WERI-Rb-1 (cell line): ENCODE measurements at regions not wholly inside any gene's neighbourhood (a gene's known extent, or its start where the extent isn't known, plus 50 kb on each side); places are given as distances from the start of the nearest gene placed in this dataset.

ENCODE experiments used
- DNase-seq: peaks from one replicate; pipeline ENCODE4 v3.0.0-alpha.2; 2020
- H3K27ac ChIP-seq: fragments of 250-450 bp; sonication (Bioruptor Pico); 2 replicates; pipeline ENCODE4 v1.5.1; 2020; ENCODE audit warnings: mild to moderate bottlenecking, moderate library complexity
- H3K27me3 ChIP-seq: fragments of 250-450 bp; sonication (Bioruptor Pico); 2 replicates; pipeline ENCODE4 v1.5.1; 2021; ENCODE audit warnings: mild to moderate bottlenecking, low read depth, moderate library complexity; ENCODE audit not compliant: insufficient read depth, severe bottlenecking
- H3K36me3 ChIP-seq: fragments of 250-450 bp; sonication (Bioruptor Pico); 2 replicates; pipeline ENCODE4 v1.5.1; 2020; ENCODE audit warnings: mild to moderate bottlenecking, moderate library complexity
- H3K4me3 ChIP-seq: 2 replicates; pipeline ENCODE4 v1.5.1; 2011; ENCODE audit warnings: low read depth, mild to moderate bottlenecking, control low read depth, low read length
- H3K9me3 ChIP-seq: fragments of 250-450 bp; sonication (Bioruptor Pico); 2 replicates; pipeline ENCODE4 v1.5.1; 2021; ENCODE audit warnings: mild to moderate bottlenecking, moderate library complexity; ENCODE audit not compliant: severe bottlenecking
- TF ChIP-seq, protein P1 (sequence below): IDR thresholded peaks from 2 replicates; pipeline ENCODE4 v1.5.1; 2011; ENCODE audit warnings: low read depth, mild to moderate bottlenecking, control low read depth, inconsistent platforms, low read length

DNA sequence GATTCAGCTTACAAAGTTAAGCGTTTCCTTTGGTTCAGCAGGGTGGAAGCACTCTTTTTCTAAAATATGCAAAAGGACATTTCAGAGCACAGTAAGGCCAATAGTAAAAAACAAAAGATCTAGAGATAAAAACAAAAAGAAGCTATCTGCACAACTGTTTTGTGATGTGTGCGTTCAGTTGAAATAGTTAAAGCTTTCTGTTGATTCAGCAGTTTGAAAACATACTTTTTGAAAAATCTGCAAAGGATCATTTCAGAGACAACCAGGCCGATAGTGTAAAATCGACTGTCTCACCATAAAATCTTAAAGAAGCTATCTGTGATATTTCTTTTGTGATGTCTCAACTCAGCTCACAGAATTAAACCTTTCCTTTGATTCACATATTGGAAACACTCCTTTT, 300.0 kb upstream of the ALG10B start:
- Histone ChIP-seq H3K4me3 (no peak overlapping the region), H3K27ac (no peak overlapping the region), H3K27me3 (no peaks in the 10 kb centered on the region), H3K9me3 (no peaks in the 10 kb centered on the region), H3K36me3 (no peaks in the 10 kb centered on the region)
- TF ChIP-seq, protein P1, sequence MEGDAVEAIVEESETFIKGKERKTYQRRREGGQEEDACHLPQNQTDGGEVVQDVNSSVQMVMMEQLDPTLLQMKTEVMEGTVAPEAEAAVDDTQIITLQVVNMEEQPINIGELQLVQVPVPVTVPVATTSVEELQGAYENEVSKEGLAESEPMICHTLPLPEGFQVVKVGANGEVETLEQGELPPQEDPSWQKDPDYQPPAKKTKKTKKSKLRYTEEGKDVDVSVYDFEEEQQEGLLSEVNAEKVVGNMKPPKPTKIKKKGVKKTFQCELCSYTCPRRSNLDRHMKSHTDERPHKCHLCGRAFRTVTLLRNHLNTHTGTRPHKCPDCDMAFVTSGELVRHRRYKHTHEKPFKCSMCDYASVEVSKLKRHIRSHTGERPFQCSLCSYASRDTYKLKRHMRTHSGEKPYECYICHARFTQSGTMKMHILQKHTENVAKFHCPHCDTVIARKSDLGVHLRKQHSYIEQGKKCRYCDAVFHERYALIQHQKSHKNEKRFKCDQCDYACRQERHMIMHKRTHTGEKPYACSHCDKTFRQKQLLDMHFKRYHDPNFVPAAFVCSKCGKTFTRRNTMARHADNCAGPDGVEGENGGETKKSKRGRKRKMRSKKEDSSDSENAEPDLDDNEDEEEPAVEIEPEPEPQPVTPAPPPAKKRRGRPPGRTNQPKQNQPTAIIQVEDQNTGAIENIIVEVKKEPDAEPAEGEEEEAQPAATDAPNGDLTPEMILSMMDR: no peak
- DNase-seq: no peak

DNA sequence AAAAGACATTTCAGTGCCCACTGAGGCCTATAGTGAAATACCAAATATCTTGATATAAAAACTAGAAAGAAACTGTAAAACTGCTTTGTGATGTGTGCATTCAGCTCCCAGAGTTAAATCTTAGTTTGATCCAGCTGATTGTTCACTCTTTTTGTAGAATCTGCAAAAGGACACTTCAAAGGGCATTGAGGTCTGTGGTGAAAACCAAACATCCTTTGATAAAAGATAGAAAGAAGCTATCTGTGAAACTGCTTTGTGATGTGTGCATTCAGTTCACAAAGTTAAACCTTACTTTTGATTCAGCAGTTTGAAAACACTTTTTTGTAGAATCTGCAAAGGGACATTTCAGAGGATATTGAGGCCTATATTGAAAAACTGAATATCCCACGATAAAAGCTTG, 290.7 kb upstream of the ALG10B start:
- no peaks in the 10 kb centered on the region for H3K36me3 ChIP-seq
- DNase-seq: no peak
- no peak overlapping the region for H3K27ac ChIP-seq
- H3K27me3 ChIP-seq: no peaks in the 10 kb centered on the region
- peaks cover 6% of the 10 kb centered on the region for H3K9me3 ChIP-seq
- TF ChIP-seq, protein P1: no peak
- no peak overlapping the region for H3K4me3 ChIP-seq

DNA sequence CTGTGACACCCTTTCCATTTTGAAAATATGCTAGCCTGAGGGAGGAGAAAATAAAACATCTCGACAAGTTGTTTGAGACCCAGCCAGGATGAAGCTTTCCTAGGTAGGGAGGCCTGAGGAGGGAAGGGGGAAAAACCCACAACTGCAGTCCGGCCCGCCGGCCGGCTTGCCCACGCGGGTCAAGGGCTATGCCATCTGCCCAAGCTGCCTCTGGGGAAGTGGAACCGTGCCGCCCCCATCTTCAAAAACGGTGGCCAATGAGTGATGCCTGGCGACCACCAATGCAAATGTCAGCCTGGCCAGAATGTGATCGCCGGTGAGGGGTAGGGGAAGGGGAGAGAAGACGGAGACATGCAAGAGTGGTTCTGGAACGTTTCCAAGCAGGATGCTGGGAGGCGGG, 263.5 kb upstream of the ALG10B start:
- peaks cover 58% of the 10 kb centered on the region for H3K27me3 ChIP-seq
- H3K27ac ChIP-seq: no peak overlapping the region
- TF ChIP-seq, protein P1: no peak
- H3K4me3 ChIP-seq: no peak overlapping the region
- no peaks in the 10 kb centered on the region for H3K36me3 ChIP-seq
- DNase-seq: no peak
- no peaks in the 10 kb centered on the region for H3K9me3 ChIP-seq

DNA sequence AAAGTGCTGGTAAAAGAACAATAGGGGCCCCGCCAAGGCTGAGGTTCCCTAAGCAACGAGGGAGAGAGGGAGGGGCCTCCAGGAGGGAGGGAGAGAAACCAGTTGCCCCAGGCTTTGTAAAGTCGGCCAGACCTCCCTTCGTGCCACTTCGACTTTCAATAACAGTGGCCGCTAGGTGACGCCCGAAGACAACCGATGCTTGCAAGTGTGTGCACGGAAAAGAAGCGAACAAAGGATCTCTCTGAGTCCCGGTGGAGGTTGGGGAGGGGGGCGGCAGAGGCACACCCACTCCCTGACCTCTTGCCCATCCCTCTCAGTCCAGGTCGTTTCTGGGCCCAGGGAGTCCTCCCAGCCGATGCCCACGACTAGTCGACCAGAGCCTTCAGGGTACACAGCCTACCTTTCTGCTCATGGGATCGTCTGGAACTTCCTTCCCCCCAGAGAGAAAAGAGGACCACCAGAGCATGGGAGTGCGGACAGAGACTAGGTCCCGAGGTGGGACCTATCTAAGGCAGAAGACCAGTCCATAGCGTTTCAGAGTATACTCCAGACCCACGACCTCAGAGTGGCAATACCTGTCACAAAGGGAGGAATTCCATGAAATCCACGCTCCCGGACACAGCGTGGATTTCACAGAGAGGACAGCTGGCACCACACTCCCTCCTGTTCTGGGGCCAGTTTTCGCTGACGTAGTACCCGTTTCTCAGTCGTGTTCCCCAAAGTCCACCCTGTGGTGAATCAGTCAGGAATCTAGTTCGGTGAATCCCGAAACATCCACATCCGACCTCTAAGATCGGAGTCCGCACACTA, 262.7 kb upstream of the ALG10B start:
- TF ChIP-seq, protein P1: peak; percentile 53
- Histone ChIP-seq H3K4me3 (no peak overlapping the region), H3K36me3 (no peaks in the 10 kb centered on the region), H3K9me3 (no peaks in the 10 kb centered on the region), H3K27me3 (peaks cover 58% of the 10 kb centered on the region), H3K27ac (no peak overlapping the region)
- peak; percentile 64 for DNase-seq

DNA sequence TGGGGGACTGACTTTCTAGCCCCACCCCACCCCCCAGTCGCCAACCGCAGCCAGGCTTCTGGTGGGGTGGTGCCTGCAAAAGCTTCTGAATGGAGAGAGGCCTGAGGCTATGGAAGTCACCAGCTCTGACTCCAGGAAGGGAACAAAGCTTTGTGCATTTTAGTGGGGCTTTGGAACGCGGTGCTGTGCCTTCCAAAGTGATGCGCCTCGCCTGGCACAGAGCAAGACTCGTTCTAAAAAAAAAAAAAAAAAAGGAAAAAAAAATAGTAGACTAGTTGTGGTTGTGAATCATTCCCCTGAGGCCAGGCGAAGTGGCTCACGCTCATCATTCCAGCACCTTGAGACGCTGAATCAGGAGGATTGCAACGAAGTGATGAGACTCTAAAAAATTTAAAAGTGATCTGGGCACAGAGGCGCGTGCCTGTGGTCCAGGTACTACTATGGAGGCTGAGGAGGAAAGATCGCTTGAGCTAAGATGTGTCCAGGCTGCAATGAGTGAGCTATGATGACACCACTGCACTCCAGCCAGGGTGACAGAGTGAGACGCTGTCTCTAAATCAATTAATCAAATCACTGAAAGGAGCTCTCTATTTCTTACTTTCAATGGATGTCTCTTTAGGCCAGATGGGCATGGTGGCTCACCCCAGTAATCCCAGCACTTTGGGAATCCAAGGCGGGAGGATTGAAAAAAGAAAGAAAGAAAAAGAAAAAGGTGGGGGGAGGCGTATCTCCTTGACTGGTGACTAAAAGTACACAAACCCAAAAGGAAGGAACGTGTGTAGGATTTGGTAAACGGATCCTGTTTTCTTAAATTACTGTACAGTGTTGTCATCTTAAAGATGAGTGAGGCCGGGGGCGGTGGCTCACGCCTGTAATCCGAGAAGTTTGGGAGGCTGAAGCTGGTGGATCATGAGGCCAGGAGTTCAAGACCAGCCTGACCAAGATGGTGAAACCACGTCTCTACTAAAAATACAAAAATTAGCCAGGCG, 259.6 kb upstream of the ALG10B start:
- no peak overlapping the region for H3K27ac ChIP-seq
- no peaks in the 10 kb centered on the region for H3K9me3 ChIP-seq
- no peak overlapping the region for H3K4me3 ChIP-seq
- no peaks in the 10 kb centered on the region for H3K36me3 ChIP-seq
- TF ChIP-seq, protein P1: no peak
- peaks cover 34% of the 10 kb centered on the region for H3K27me3 ChIP-seq
- no peak for DNase-seq
